ENCODE measurements at regions not wholly inside any gene's neighbourhood (a gene's known extent, or its start where the extent isn't known, plus 50 kb on each side); places are given as distances from the start of the nearest gene placed in this dataset.
"Not testable (repeated sequence)": the region's sequence is repeated elsewhere in the genome, so short reads cannot be mapped to it uniquely, and the experiment has no call there.

DNA sequence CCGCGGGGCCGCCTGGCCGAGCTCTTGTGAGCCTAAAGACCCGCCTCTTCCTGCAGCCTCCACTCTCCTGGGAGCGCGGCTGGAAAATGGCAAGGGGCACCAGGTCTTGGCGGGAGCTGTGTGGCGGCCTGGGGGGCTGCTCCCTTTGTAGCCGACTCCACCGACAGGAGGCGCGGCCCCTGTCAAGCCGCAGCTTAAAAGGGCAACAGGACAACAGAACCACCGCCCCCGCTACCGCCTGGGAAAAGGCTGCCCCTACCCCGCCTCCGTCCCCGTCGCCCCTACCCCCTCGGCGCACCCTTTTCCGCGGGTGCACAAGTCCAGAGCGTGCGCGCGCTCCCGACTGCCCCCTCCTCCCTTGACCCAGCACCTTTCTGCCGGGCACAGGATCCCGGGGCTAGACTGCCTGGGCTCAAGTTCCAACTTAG, 60.3 kb downstream of the GOLGA8K start:
- not testable (repeated sequence) for H3K27me3 ChIP-seq
- peak overlapping the region; percentile 19 to 38 for H3K4me3 ChIP-seq

DNA sequence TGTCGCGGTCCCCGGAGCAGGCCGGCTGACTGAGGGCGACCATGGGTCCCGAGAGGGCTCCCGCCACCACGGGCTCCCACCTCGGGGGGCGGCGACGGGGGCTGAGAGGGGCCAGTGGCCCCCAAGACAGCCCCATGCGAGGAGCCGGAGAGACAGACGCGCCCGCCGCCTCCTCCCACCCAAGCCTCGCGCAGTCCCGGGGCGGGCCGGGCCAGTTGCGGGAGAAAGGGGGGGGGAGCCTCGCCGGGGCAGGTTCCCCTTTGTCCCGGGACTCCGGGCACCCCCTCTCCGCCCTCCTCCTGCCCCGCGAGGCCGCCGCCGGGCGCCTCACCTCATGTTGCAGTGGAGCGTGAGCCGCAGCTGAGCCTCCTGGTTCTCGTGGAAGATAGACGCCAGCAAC, 60.8 kb downstream of the GOLGA8K start:
- not testable (repeated sequence) for H3K9me3 ChIP-seq; H3K36me3 ChIP-seq; H3K27me3 ChIP-seq; H3K27ac ChIP-seq; H3K4me1 ChIP-seq; DNase-seq (ENCODE audit: low spot score)
- peak overlapping the region in 1 of 2 donors; percentile 19 for H3K4me3 ChIP-seq

More for the DNA sequence above, 60.3 kb downstream of the GOLGA8K start:
- H3K9me3 ChIP-seq; DNase-seq (ENCODE audit: low spot score); H3K27ac ChIP-seq; H3K36me3 ChIP-seq; H3K4me1 ChIP-seq: not testable (repeated sequence)
- peak in 1 of 2 donors; percentile 10 for TF ChIP-seq CTCF (IDR thresholded peaks at IDR 0.05)

DNA sequence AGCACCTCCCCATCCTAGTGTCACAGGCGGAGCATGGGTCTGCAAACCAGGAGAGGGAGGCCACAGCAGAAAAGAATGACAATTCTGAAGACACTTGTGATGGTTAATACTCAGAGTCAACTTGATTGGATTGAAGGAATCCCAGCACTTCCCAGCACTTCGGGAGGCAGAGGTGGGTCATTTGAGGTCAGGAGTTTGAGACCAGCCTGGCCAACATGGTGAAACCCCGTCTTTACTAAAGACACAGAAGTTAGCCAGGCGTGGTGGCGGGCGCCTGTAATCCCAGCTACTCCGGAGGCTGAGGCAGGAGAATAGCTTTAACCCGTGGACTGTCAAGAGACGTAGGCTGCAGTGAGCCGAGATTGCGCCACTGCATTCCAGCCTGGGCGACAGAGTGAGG, 61.6 kb downstream of the GOLGA8K start:
- not testable (repeated sequence) for H3K36me3 ChIP-seq; H3K4me1 ChIP-seq; H3K27ac ChIP-seq; H3K27me3 ChIP-seq; H3K9me3 ChIP-seq; H3K4me3 ChIP-seq; DNase-seq (ENCODE audit: low spot score)

DNA sequence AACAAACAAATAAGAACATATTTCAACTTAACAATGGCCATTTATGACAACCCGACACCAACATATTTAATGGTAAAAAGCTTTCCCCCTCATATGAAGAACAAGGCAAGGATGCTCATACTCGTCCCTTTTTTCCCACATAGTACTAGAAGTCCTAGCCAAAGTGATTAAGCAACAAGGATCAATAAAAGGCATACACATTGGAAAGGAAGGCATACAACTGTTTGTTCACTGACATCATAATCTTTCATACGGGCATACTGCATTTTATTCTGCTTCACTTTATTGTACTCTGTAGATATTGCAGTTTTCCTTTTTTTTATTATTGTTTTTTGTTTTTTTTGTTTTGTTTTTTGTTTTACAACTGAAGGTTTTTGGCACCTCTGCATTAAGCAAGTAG, 66.3 kb downstream of the GOLGA8K start:
- DNase-seq (ENCODE audit: low spot score); H3K9me3 ChIP-seq; H3K27ac ChIP-seq; H3K36me3 ChIP-seq; H3K27me3 ChIP-seq; H3K4me1 ChIP-seq; H3K4me3 ChIP-seq: not testable (repeated sequence)

DNA sequence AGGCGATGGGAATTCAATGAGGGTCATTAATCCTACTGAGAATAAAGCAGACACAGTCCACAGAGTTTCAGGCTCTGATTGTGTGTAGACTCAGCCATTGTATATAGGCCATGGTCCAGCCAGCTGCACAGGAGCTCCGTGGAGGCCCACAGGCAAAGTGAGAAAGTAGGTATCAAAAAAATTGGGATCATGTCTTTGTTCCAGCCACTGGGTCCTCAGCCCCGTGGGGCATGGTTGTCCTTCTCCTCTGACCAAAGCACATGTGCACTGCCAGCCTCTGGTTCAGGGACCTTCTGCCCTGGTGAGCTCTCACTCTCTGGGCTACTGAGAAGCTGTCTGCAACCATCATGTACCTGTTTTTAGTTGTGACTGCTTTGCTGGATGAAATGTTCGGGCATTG, 79.7 kb downstream of the GOLGA8K start:
- H3K27me3 ChIP-seq; DNase-seq (ENCODE audit: low spot score); H3K4me1 ChIP-seq; H3K9me3 ChIP-seq; H3K36me3 ChIP-seq; H3K4me3 ChIP-seq; H3K27ac ChIP-seq: not testable (repeated sequence)

DNA sequence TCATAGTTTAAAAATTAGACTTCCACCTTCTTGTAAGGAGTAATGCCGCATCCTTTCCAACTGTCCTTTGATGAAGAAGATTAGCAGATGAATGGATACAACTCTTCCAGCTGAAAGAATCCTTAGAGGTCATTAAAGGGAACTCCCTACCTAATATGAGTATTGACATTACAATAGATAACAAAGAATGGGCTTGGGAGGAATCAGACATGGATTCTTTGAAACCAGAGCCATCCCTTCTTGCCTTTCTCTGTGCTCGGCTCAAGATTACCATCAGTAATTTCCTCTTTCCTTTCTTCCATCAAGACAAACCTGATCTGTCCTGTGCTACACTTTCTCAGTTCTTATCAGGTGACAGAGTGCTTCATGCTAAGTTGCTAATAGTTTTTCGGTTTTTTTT, 83.8 kb downstream of the GOLGA8K start:
- not testable (repeated sequence) for H3K4me3 ChIP-seq; DNase-seq (ENCODE audit: low spot score); H3K27ac ChIP-seq

GRCh38 chr15:32316482-32316881, 86.6 kb downstream of the GOLGA8K start:
- H3K4me1 ChIP-seq; H3K36me3 ChIP-seq; H3K27ac ChIP-seq; H3K9me3 ChIP-seq; H3K27me3 ChIP-seq; DNase-seq (ENCODE audit: low spot score); H3K4me3 ChIP-seq: not testable (repeated sequence)

More for the DNA sequence above, 83.8 kb downstream of the GOLGA8K start:
- H3K36me3 ChIP-seq, H3K9me3 ChIP-seq, H3K4me1 ChIP-seq, H3K27me3 ChIP-seq: not testable (repeated sequence)

DNA sequence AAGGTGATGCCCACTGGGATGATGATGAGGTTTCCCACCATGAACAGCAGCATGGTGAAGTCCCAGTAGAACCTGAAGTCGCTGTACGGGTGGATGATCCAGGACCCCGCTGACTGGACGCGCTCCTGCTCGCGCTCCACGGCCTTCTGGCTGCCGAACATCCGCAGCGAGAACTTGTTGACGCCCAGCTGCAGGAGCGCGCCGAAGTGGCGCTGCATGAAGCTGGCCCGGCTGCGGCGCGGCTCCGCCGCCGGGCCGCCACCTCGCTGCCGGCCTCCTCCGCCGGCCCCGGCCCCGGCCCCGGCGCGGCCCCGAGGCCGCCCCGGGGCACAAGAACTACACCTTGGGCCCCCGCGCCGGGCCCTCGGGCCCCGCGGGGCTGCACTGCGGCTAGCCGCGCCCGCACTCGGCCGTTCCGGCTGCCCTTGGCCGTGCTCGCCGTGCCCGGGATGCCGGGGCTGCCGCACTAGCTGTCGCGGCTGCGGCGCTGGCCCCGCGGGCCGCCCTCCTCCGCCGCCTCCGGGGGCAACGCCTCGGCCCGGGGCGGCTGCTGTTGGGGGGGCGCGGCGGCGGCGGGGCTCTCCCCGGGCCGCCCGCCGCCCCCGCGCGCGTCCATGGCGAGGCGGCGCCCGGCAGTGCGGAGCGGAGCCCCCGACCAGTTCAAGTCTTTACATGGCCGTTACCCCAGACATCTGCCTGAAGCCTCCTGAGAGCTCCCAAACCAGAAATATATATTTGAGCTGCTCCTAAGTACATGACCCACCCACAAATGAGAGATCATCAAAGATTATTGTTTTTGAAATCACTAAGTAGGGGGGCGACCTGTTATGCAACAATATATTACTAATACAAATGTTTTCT, 87.8 kb downstream of the GOLGA8K start:
- H3K4me3 ChIP-seq; DNase-seq (ENCODE audit: low spot score); H3K27me3 ChIP-seq; H3K27ac ChIP-seq; H3K9me3 ChIP-seq; H3K36me3 ChIP-seq; H3K4me1 ChIP-seq: not testable (repeated sequence)

DNA sequence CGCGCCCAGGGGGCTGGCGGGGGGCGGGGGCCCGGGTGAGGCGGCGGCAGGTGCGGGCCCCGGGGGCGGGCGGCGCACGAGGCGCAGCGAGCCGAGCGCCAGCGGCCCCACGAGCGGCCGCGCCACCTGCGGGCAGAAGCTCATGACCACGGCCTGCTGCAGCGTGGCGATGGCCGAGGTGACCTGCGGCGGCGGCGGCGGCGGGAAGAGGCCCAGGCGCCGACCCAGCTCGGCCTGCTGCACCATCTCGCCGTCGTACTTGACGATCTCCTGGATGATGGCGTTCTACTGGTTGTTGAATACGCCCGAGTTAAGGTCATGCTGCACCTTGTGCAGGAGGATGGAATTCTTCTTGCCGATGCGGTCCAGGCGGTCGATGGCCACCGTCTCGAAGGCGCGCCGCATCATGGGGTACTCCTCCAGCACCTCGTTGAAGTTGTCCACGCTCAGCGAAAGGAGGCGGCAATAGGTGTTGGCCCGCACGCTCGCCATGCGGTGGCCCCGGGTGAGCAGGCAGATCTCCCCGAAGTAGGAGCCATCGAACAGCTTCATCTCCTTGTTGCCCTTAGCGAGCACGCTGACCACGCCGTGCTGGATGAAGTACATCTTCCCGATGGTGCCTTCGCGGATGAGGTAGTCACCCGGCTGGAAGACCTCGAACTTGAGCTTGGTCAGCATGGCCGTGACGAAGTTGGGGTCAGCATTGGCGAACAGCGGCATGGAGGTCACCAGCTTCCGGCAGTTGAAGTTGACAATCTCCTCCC, 89.5 kb downstream of the GOLGA8K start:
- not testable (repeated sequence) for H3K4me1 ChIP-seq; H3K9me3 ChIP-seq; DNase-seq (ENCODE audit: low spot score); H3K27me3 ChIP-seq; H3K4me3 ChIP-seq; H3K27ac ChIP-seq; H3K36me3 ChIP-seq

DNA sequence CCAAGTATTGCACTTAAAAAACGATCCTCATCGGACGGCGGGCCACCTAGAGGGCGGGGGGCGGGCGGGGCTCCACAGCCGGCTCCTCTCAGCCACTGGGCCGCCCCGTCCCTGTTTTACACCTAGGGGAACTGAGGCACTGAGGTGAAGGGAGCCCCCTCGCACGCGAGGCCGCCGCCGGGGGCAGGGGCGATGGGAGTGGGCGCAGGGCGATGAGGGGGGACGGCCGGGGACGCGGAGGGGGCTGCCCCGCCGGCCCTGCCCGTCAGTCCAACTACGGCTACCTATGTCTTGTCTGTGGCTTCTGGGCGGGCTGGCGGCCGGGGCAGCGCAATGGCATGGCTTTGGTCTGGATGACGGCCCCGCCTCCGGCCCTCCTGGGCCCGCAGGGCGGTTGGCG, 90.4 kb downstream of the GOLGA8K start:
- not testable (repeated sequence) for H3K27me3 ChIP-seq; H3K4me3 ChIP-seq; H3K9me3 ChIP-seq; H3K36me3 ChIP-seq; H3K4me1 ChIP-seq; H3K27ac ChIP-seq; DNase-seq (ENCODE audit: low spot score)

DNA sequence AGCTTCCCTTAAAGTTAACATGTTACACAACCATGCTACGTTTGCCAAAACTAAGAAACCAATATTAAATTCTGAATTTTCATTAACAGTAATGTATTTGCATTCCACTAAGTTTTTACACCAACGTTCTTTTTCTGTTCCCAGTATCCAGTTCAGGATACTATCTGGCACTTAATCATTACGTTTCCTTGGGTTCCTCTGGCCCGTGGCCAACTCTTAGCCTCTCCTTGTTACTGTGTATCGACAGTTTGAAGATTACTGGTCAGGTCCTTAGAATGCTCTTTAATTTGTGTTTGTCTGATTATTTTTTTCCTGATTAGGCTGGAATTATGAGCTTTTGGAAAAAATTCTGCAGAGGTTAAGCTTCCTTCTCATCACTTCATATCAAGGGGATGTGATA, 95.5 kb downstream of the GOLGA8K start:
- H3K36me3 ChIP-seq; H3K4me3 ChIP-seq; H3K9me3 ChIP-seq; H3K27ac ChIP-seq; H3K27me3 ChIP-seq; H3K4me1 ChIP-seq; DNase-seq (ENCODE audit: low spot score): not testable (repeated sequence)

- H3K4me3 ChIP-seq; H3K27me3 ChIP-seq; H3K4me1 ChIP-seq; H3K27ac ChIP-seq; H3K9me3 ChIP-seq; H3K36me3 ChIP-seq; DNase-seq (ENCODE audit: low spot score): not testable (repeated sequence)
These were observed 126.8 kb downstream of the GOLGA8K start for GRCh38 chr15:32276200-32276830.

GRCh38 chr15:32253958-32254357, 149.1 kb downstream of the GOLGA8K start:
- H3K36me3 ChIP-seq; H3K27ac ChIP-seq; DNase-seq (ENCODE audit: low spot score); H3K4me3 ChIP-seq; H3K9me3 ChIP-seq; H3K4me1 ChIP-seq; H3K27me3 ChIP-seq: not testable (repeated sequence)

DNA sequence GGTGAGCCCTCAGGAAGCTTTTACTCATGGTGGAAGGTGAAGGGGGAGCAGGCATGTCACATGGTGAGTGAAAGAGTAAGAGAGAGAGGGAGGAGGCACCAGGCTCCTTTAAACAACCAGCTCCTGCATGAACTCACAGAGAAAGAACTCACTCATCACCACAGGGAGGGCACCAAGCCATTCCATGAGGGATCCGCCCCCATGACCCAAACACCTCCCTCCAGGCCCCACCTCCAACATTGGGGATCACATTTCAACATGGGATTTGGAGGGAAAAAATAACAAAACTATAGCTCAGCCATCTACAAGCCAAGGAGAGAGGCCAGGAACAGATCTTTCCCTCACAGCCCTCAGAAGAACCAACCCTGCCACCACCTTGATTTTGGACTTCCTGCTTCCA, 153.9 kb downstream of the GOLGA8K start:
- H3K4me3 ChIP-seq; H3K36me3 ChIP-seq; DNase-seq (ENCODE audit: low spot score); H3K27ac ChIP-seq; H3K9me3 ChIP-seq; H3K27me3 ChIP-seq; H3K4me1 ChIP-seq: not testable (repeated sequence)
